ENCODE measurements at regions not wholly inside any gene's neighbourhood (a gene's known extent, or its start where the extent isn't known, plus 50 kb on each side); places are given as distances from the start of the nearest gene placed in this dataset.
"Not testable (repeated sequence)": the region's sequence is repeated elsewhere in the genome, so short reads cannot be mapped to it uniquely, and the experiment has no call there.

- DNase-seq: no peak
These were observed 174.5 kb upstream of the TAB2 start for GRCh38 chr6:149142924-149143429.

GRCh38 chr6:149145800-149146199 is 171.7 kb upstream of the TAB2 start:
- not testable (repeated sequence) for H3K9me3 ChIP-seq (ENCODE audit: severe bottlenecking); H3K27ac ChIP-seq; H3K36me3 ChIP-seq; H3K27me3 ChIP-seq (ENCODE audit: insufficient read depth, low read depth, severe bottlenecking); H3K4me3 ChIP-seq (ENCODE audit: low read depth, low read length); DNase-seq

More at GRCh38 chr6:149142924-149143429, 174.5 kb upstream of the TAB2 start:
- no peaks in the 10 kb centered on the region for H3K27me3 ChIP-seq (ENCODE audit: insufficient read depth, low read depth, severe bottlenecking)
- no peak overlapping the region for H3K4me3 ChIP-seq (ENCODE audit: low read depth, low read length)
- no peak overlapping the region for H3K27ac ChIP-seq
- no peaks in the 10 kb centered on the region for H3K36me3 ChIP-seq
- H3K9me3 ChIP-seq (ENCODE audit: severe bottlenecking): no peaks in the 10 kb centered on the region
- TF ChIP-seq CTCF (IDR thresholded peaks at IDR 0.05; ENCODE audit: low read depth, low read length): no peak

- no peak for TF ChIP-seq CTCF (IDR thresholded peaks at IDR 0.05; ENCODE audit: low read depth, low read length)
- H3K36me3 ChIP-seq: no peaks in the 10 kb centered on the region
- no peaks in the 10 kb centered on the region for H3K9me3 ChIP-seq (ENCODE audit: severe bottlenecking)
- no peak overlapping the region for H3K4me3 ChIP-seq (ENCODE audit: low read depth, low read length)
- no peak for DNase-seq
- no peaks in the 10 kb centered on the region for H3K27me3 ChIP-seq (ENCODE audit: insufficient read depth, low read depth, severe bottlenecking)
- no peak overlapping the region for H3K27ac ChIP-seq
These were observed 170.3 kb upstream of the TAB2 start for GRCh38 chr6:149147195-149147594.

- H3K27me3 ChIP-seq (ENCODE audit: insufficient read depth, low read depth, severe bottlenecking): no peaks in the 10 kb centered on the region
- H3K27ac ChIP-seq: no peak overlapping the region
- no peak for DNase-seq
- H3K9me3 ChIP-seq (ENCODE audit: severe bottlenecking): no peaks in the 10 kb centered on the region
- H3K36me3 ChIP-seq: no peaks in the 10 kb centered on the region
- no peak for TF ChIP-seq CTCF (IDR thresholded peaks at IDR 0.05; ENCODE audit: low read depth, low read length)
- H3K4me3 ChIP-seq (ENCODE audit: low read depth, low read length): no peak overlapping the region
These were observed 169.4 kb upstream of the TAB2 start for GRCh38 chr6:149147938-149148718.

GRCh38 chr6:149149653-149150052 is 167.9 kb upstream of the TAB2 start:
- H3K27me3 ChIP-seq (ENCODE audit: insufficient read depth, low read depth, severe bottlenecking): no peaks in the 10 kb centered on the region
- DNase-seq: no peak
- H3K27ac ChIP-seq: no peak overlapping the region
- H3K36me3 ChIP-seq: no peaks in the 10 kb centered on the region
- no peak for TF ChIP-seq CTCF (IDR thresholded peaks at IDR 0.05; ENCODE audit: low read depth, low read length)
- H3K4me3 ChIP-seq (ENCODE audit: low read depth, low read length): no peak overlapping the region
- H3K9me3 ChIP-seq (ENCODE audit: severe bottlenecking): no peaks in the 10 kb centered on the region

- TF ChIP-seq CTCF (IDR thresholded peaks at IDR 0.05; ENCODE audit: low read depth, low read length): no peak
- H3K36me3 ChIP-seq: no peaks in the 10 kb centered on the region
- no peaks in the 10 kb centered on the region for H3K27me3 ChIP-seq (ENCODE audit: insufficient read depth, low read depth, severe bottlenecking)
- no peak overlapping the region for H3K4me3 ChIP-seq (ENCODE audit: low read depth, low read length)
- H3K9me3 ChIP-seq (ENCODE audit: severe bottlenecking): no peaks in the 10 kb centered on the region
- H3K27ac ChIP-seq: no peak overlapping the region
- DNase-seq: no peak
These were observed 167.2 kb upstream of the TAB2 start for GRCh38 chr6:149150301-149150700.

Measured in WERI-Rb-1 (cell line).